OCI-LY3 (cell line): ENCODE measurements at regions not wholly inside any gene's neighbourhood (a gene's known extent, or its start where the extent isn't known, plus 50 kb on each side); places are given as distances from the start of the nearest gene placed in this dataset.

Experiments used
- H2AFZ ChIP-seq: fragments of 200-600, 300-600 bp; shearing (Covaris generic); 2 replicates; pipeline ENCODE4 v1.6.0; 2014; ENCODE audit warnings: antibody characterized with exemption, low read depth, low read length
- H3K27ac ChIP-seq: fragments of 200-600, 300-600 bp; sonication (generic); 2 replicates; pipeline ENCODE4 v1.5.1; 2014; ENCODE audit warnings: mild to moderate bottlenecking, low read length, moderate library complexity, mixed read lengths
- H3K27me3 ChIP-seq: fragments of 200-600, 300-600 bp; sonication (generic); 2 replicates; pipeline ENCODE4 v1.6.1; 2014; ENCODE audit warnings: low read depth, low read length, mixed read lengths
- H3K36me3 ChIP-seq: fragments of 200-600, 300-600 bp; sonication (generic); replicated peaks from 2 replicates; pipeline ENCODE3; 2014; ENCODE audit warnings: low read depth, low read length, mixed read lengths
- H3K4me1 ChIP-seq: fragments of 300-600, 200-600 bp; sonication (generic); 2 replicates; pipeline ENCODE4 v1.6.1; 2014; ENCODE audit warnings: low read length, mixed read lengths
- H3K4me2 ChIP-seq: fragments of 200-600, 300-600 bp; sonication (generic); 2 replicates; pipeline ENCODE4 v1.6.1; 2014; ENCODE audit warnings: low read length, mixed read lengths
- H3K4me3 ChIP-seq: fragments of 300-600, 200-600 bp; sonication (generic); 2 replicates; pipeline ENCODE4 v1.5.1; 2014; ENCODE audit warnings: antibody characterized with exemption, mild to moderate bottlenecking, low read length, moderate library complexity
- H3K79me2 ChIP-seq: fragments of 300-600, 200-600 bp; shearing (Covaris generic); 2 replicates; pipeline ENCODE4 v1.6.1; 2014; ENCODE audit warnings: mild to moderate bottlenecking, low read length, mixed read lengths
- H3K9ac ChIP-seq: fragments of 300-600, 200-600 bp; shearing (Covaris generic); 2 replicates; pipeline ENCODE4 v1.6.0; 2014; ENCODE audit warnings: mild to moderate bottlenecking, low read length, moderate library complexity
- H3K9me3 ChIP-seq: fragments of 200-600, 300-600 bp; shearing (Covaris generic); 2 replicates; pipeline ENCODE4 v1.6.1; 2014; ENCODE audit warnings: low read length, mixed read lengths; ENCODE audit not compliant: insufficient read depth
- H4K20me1 ChIP-seq: fragments of 200-600, 300-600 bp; sonication (generic); 2 replicates; pipeline ENCODE4 v1.6.1; 2016; ENCODE audit warnings: low read length, mixed read lengths; ENCODE audit not compliant: insufficient read depth
- EZH2phosphoT487 ChIP-seq: fragments of 200-600 bp; shearing (Covaris generic); IDR thresholded peaks from 2 replicates; pipeline ENCODE4 v1.6.1; 2018; ENCODE audit warnings: antibody characterized with exemption, mixed run types, low read depth
- TF ChIP-seq, protein P1 (sequence below): fragments of 200-600, 300-600 bp; sonication (generic); IDR thresholded peaks from 2 replicates; pipeline ENCODE4 v1.5.1; 2014; ENCODE audit warnings: antibody characterized with exemption, low read length, low read depth

GRCh38 chr3:70374179-70374578, 61.7 kb upstream of the MDFIC2 start:
- Histone ChIP-seq H3K4me1 (no peaks in the 10 kb centered on the region), H3K27ac (no peak overlapping the region), H3K79me2 (no peaks in the 10 kb centered on the region), H4K20me1 (no peaks in the 10 kb centered on the region), H3K9ac (no peak overlapping the region), H2AFZ (no peak overlapping the region), H3K9me3 (peaks cover 9% of the 10 kb centered on the region), H3K4me2 (no peak overlapping the region), H3K27me3 (no peaks in the 10 kb centered on the region), H3K4me3 (no peak overlapping the region), H3K36me3 (no peaks in the 10 kb centered on the region)
- TF ChIP-seq EZH2phosphoT487 = no peak
- TF ChIP-seq, protein P1, sequence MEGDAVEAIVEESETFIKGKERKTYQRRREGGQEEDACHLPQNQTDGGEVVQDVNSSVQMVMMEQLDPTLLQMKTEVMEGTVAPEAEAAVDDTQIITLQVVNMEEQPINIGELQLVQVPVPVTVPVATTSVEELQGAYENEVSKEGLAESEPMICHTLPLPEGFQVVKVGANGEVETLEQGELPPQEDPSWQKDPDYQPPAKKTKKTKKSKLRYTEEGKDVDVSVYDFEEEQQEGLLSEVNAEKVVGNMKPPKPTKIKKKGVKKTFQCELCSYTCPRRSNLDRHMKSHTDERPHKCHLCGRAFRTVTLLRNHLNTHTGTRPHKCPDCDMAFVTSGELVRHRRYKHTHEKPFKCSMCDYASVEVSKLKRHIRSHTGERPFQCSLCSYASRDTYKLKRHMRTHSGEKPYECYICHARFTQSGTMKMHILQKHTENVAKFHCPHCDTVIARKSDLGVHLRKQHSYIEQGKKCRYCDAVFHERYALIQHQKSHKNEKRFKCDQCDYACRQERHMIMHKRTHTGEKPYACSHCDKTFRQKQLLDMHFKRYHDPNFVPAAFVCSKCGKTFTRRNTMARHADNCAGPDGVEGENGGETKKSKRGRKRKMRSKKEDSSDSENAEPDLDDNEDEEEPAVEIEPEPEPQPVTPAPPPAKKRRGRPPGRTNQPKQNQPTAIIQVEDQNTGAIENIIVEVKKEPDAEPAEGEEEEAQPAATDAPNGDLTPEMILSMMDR = no peak
